ENCODE measurements at regions not wholly inside any gene's neighbourhood (a gene's known extent, or its start where the extent isn't known, plus 50 kb on each side); places are given as distances from the start of the nearest gene placed in this dataset.

DNA sequence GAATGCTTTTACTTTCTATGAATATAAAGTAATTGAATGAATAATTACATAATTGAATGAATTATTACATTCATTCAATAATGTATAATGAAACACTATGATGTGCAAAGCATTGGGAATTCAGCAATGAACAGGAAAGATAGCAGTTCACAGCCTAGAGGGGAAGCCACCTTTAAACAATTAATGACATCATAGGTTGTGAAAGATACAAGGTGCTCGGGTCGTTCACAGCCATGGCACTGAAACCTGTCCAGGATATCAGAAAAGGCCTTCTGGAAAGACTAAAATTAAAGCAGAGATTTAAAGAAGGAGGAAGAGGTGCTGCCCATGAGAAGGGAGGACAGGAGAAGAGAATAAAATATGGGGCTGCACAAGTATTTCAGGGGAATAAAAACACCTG is 171.4 kb upstream of the KLF4 start:
- no peak overlapping the region for H3K27ac ChIP-seq
- H3K36me3 ChIP-seq = no peaks in the 10 kb centered on the region
- no peaks in the 10 kb centered on the region for H3K27me3 ChIP-seq
- 61 to 75% methylated on average over 2 of the region's 2 CpGs for WGBS, 2 donors
- DNase-seq = no peak
- H3K9me3 ChIP-seq = no peaks in the 10 kb centered on the region
- intact Hi-C loops (cut with DNase I) = no loop called here
- H3K4me1 ChIP-seq = no peaks in the 10 kb centered on the region
- TF ChIP-seq EP300 (IDR thresholded peaks at IDR 0.05) (no peak), POLR2AphosphoS5 (IDR thresholded peaks at IDR 0.05) (no peak), POLR2A (IDR thresholded peaks at IDR 0.05) (no peak), CTCF (IDR thresholded peaks at IDR 0.05) (no peak)
- H3K4me3 ChIP-seq = no peak overlapping the region

- Histone ChIP-seq H3K9me3 (no peaks in the 10 kb centered on the region), H3K27me3 (no peaks in the 10 kb centered on the region), H3K36me3 (no peaks in the 10 kb centered on the region), H3K27ac (no peak overlapping the region), H3K4me3 (no peak overlapping the region), H3K4me1 (no peaks in the 10 kb centered on the region)
- 52 to 66% methylated on average over 4 of the region's 4 CpGs for WGBS, 2 donors
- intact Hi-C loops (cut with DNase I) = no loop called here
- no peak for TF ChIP-seq POLR2A (IDR thresholded peaks at IDR 0.05)
- no peak for TF ChIP-seq POLR2AphosphoS5 (IDR thresholded peaks at IDR 0.05)
- TF ChIP-seq EP300 (IDR thresholded peaks at IDR 0.05) = no peak
- TF ChIP-seq CTCF (IDR thresholded peaks at IDR 0.05) = no peak
- no peak for DNase-seq
Observed at GRCh38 chr9:107653263-107653821, 163.8 kb upstream of the KLF4 start.

DNA sequence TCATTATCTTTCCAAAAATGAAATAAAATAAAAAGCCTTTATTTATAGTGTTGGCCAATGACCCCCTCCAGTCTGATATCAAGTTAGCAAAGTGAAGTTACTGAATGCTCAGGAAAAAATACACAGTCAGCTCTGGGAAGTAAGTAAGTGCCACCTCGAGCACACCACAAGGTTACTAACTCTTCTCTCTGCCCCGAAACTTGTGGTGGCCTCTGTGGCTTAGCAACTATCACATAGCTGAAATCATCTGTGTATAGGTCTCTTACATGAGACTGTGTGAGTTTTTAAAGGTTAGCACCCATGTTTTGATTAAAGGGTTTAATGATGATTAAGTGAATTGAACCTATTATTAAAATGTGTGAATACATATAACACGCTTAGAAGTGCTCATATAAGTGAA is 161.4 kb upstream of the KLF4 start:
- H3K9me3 ChIP-seq = no peaks in the 10 kb centered on the region
- no peaks in the 10 kb centered on the region for H3K27me3 ChIP-seq
- intact Hi-C loops (cut with DNase I) = no loop called here
- TF ChIP-seq CTCF (IDR thresholded peaks at IDR 0.05) = no peak
- TF ChIP-seq EP300 (IDR thresholded peaks at IDR 0.05) = no peak
- TF ChIP-seq POLR2AphosphoS5 (IDR thresholded peaks at IDR 0.05) = no peak
- TF ChIP-seq POLR2A (IDR thresholded peaks at IDR 0.05) = no peak
- H3K36me3 ChIP-seq = no peaks in the 10 kb centered on the region
- H3K27ac ChIP-seq = no peak overlapping the region
- no peak overlapping the region for H3K4me3 ChIP-seq
- no peak for DNase-seq
- WGBS, 2 donors = 91% methylated on average over 3 of the region's 3 CpGs
- H3K4me1 ChIP-seq = no peaks in the 10 kb centered on the region

GRCh38 chr9:107650321-107650720 is 160.8 kb upstream of the KLF4 start:
- Histone ChIP-seq H3K9me3 (no peaks in the 10 kb centered on the region), H3K4me3 (no peak overlapping the region), H3K4me1 (no peaks in the 10 kb centered on the region), H3K36me3 (no peaks in the 10 kb centered on the region), H3K27ac (no peak overlapping the region), H3K27me3 (no peaks in the 10 kb centered on the region)
- intact Hi-C loops (cut with DNase I) = no loop called here
- TF ChIP-seq CTCF (IDR thresholded peaks at IDR 0.05) (no peak), POLR2AphosphoS5 (IDR thresholded peaks at IDR 0.05) (no peak), EP300 (IDR thresholded peaks at IDR 0.05) (no peak), POLR2A (IDR thresholded peaks at IDR 0.05) (no peak)
- no peak for DNase-seq
- WGBS, 2 donors = 98% methylated on average over 4 of the region's 4 CpGs

- H3K36me3 ChIP-seq = no peaks in the 10 kb centered on the region
- H3K4me3 ChIP-seq = no peak overlapping the region
- no peak for DNase-seq
- 94 to 96% methylated on average over 12 of the region's 12 CpGs for WGBS, 2 donors
- intact Hi-C loops (cut with DNase I) = no loop called here
- no peaks in the 10 kb centered on the region for H3K27me3 ChIP-seq
- no peak overlapping the region for H3K27ac ChIP-seq
- no peak for TF ChIP-seq EP300 (IDR thresholded peaks at IDR 0.05)
- no peaks in the 10 kb centered on the region for H3K4me1 ChIP-seq
- no peaks in the 10 kb centered on the region for H3K9me3 ChIP-seq
Observed at GRCh38 chr9:107648153-107648715, 158.7 kb upstream of the KLF4 start.
